Activated naive CD8-positive, alpha-beta T cell treated with anti-CD3 and anti-CD28 coated beads, Interleukin-2, amount 50 U/mL, for 16 hours (primary cell): ENCODE measurements at regions not wholly inside any gene's neighbourhood (a gene's known extent, or its start where the extent isn't known, plus 50 kb on each side); places are given as distances from the start of the nearest gene placed in this dataset.

Source experiments
- DNase-seq: peaks from one replicate; pipeline ENCODE4 v3.0.0-alpha.2; 2020; ENCODE audit warnings: low read depth, low spot score

GRCh38 chr6:14659841-14660240, 542.3 kb downstream of the CD83 start:
- no peak for DNase-seq

GRCh38 chr6:14660806-14661579, 543.4 kb downstream of the CD83 start:
- DNase-seq = peak; percentile 4

- no peak for DNase-seq
Measured at GRCh38 chr6:14661691-14662090, 544.1 kb downstream of the CD83 start.

GRCh38 chr6:14664112-14664601, 546.6 kb downstream of the CD83 start:
- no peak for DNase-seq

GRCh38 chr6:14664621-14665315, 547.2 kb downstream of the CD83 start:
- DNase-seq = no peak

- DNase-seq = no peak
Measured at GRCh38 chr6:14665827-14666724, 548.5 kb downstream of the CD83 start.

GRCh38 chr6:14670806-14671205, 553.2 kb downstream of the CD83 start:
- no peak for DNase-seq

GRCh38 chr6:14671261-14671681, 553.7 kb downstream of the CD83 start:
- no peak for DNase-seq

GRCh38 chr6:14671937-14672336, 554.4 kb downstream of the CD83 start:
- DNase-seq = no peak

GRCh38 chr6:14673201-14673600, 555.6 kb downstream of the CD83 start:
- no peak for DNase-seq

GRCh38 chr6:14674458-14674857, 556.9 kb downstream of the CD83 start:
- DNase-seq = no peak

GRCh38 chr6:14674867-14675648, 557.5 kb downstream of the CD83 start:
- no peak for DNase-seq

GRCh38 chr6:14676064-14676463, 558.5 kb downstream of the CD83 start:
- no peak for DNase-seq

- DNase-seq = no peak
Measured at GRCh38 chr6:14676977-14677781, 559.6 kb downstream of the CD83 start.

- no peak for DNase-seq
Measured at GRCh38 chr6:14681699-14682487, 564.0 kb upstream of the JARID2 start.

GRCh38 chr6:14682812-14683211, 563.1 kb upstream of the JARID2 start:
- DNase-seq = no peak

GRCh38 chr6:14689639-14690038, 556.2 kb upstream of the JARID2 start:
- no peak for DNase-seq

- no peak for DNase-seq
Measured at GRCh38 chr6:14690120-14691056, 555.5 kb upstream of the JARID2 start.
